ENCODE measurements at regions not wholly inside any gene's neighbourhood (a gene's known extent, or its start where the extent isn't known, plus 50 kb on each side); places are given as distances from the start of the nearest gene placed in this dataset.

GRCh38 chr5:7955476-7955875, 86.5 kb downstream of the MTRR start:
- 92% methylated on average over 4 of the region's 4 CpGs for WGBS
- Histone ChIP-seq H3K4me1 (ENCODE audit: insufficient read depth, low read length) (no peaks in the 10 kb centered on the region), H3K27ac (ENCODE audit: low read depth, low read length) (no peak overlapping the region), H3K4me3 (ENCODE audit: low read length) (no peak overlapping the region), H3K27me3 (ENCODE audit: insufficient read depth, low read length) (no peaks in the 10 kb centered on the region), H3K9me3 (ENCODE audit: insufficient read depth, low read depth, low read length) (no peaks in the 10 kb centered on the region), H3K36me3 (ENCODE audit: insufficient read depth, low read length) (no peaks in the 10 kb centered on the region), H3K9ac (ENCODE audit: low read depth, low read length) (no peak overlapping the region)

- H3K27me3 ChIP-seq (ENCODE audit: insufficient read depth, low read length): no peaks in the 10 kb centered on the region
- H3K4me3 ChIP-seq (ENCODE audit: low read length): no peak overlapping the region
- no peak overlapping the region for H3K27ac ChIP-seq (ENCODE audit: low read depth, low read length)
- no peaks in the 10 kb centered on the region for H3K36me3 ChIP-seq (ENCODE audit: insufficient read depth, low read length)
- 92% methylated on average over 4 of the region's 4 CpGs for WGBS
- H3K4me1 ChIP-seq (ENCODE audit: insufficient read depth, low read length): no peaks in the 10 kb centered on the region
- H3K9ac ChIP-seq (ENCODE audit: low read depth, low read length): no peak overlapping the region
- no peaks in the 10 kb centered on the region for H3K9me3 ChIP-seq (ENCODE audit: insufficient read depth, low read depth, low read length)
Observed at GRCh38 chr5:7957329-7957728, 88.4 kb downstream of the MTRR start.

GRCh38 chr5:7960142-7960541, 91.2 kb downstream of the MTRR start:
- 95% methylated on average over 7 of the region's 7 CpGs for WGBS
- H3K27ac ChIP-seq (ENCODE audit: low read depth, low read length): no peak overlapping the region
- no peaks in the 10 kb centered on the region for H3K27me3 ChIP-seq (ENCODE audit: insufficient read depth, low read length)
- H3K36me3 ChIP-seq (ENCODE audit: insufficient read depth, low read length): no peaks in the 10 kb centered on the region
- no peak overlapping the region for H3K9ac ChIP-seq (ENCODE audit: low read depth, low read length)
- H3K9me3 ChIP-seq (ENCODE audit: insufficient read depth, low read depth, low read length): no peaks in the 10 kb centered on the region
- no peak overlapping the region for H3K4me3 ChIP-seq (ENCODE audit: low read length)
- H3K4me1 ChIP-seq (ENCODE audit: insufficient read depth, low read length): no peaks in the 10 kb centered on the region

GRCh38 chr5:7961540-7961939, 92.6 kb downstream of the MTRR start:
- Histone ChIP-seq H3K9ac (ENCODE audit: low read depth, low read length) (no peak overlapping the region), H3K4me1 (ENCODE audit: insufficient read depth, low read length) (no peaks in the 10 kb centered on the region), H3K27ac (ENCODE audit: low read depth, low read length) (no peak overlapping the region), H3K4me3 (ENCODE audit: low read length) (no peak overlapping the region), H3K9me3 (ENCODE audit: insufficient read depth, low read depth, low read length) (no peaks in the 10 kb centered on the region), H3K36me3 (ENCODE audit: insufficient read depth, low read length) (no peaks in the 10 kb centered on the region), H3K27me3 (ENCODE audit: insufficient read depth, low read length) (no peaks in the 10 kb centered on the region)
- 92% methylated on average over 5 of the region's 6 CpGs for WGBS

GRCh38 chr5:7970816-7971215, 101.9 kb downstream of the MTRR start:
- no peak overlapping the region for H3K27ac ChIP-seq (ENCODE audit: low read depth, low read length)
- WGBS: 100% methylated on average over 2 of the region's 3 CpGs

GRCh38 chr5:7976411-7977190, 107.7 kb downstream of the MTRR start:
- H3K4me1 ChIP-seq (ENCODE audit: insufficient read depth, low read length): no peaks in the 10 kb centered on the region
- H3K9me3 ChIP-seq (ENCODE audit: insufficient read depth, low read depth, low read length): no peaks in the 10 kb centered on the region
- WGBS: 90% methylated on average over 5 of the region's 5 CpGs
- H3K4me3 ChIP-seq (ENCODE audit: low read length): no peak overlapping the region
- H3K9ac ChIP-seq (ENCODE audit: low read depth, low read length): no peak overlapping the region
- H3K27me3 ChIP-seq (ENCODE audit: insufficient read depth, low read length): no peaks in the 10 kb centered on the region
- H3K27ac ChIP-seq (ENCODE audit: low read depth, low read length): no peak overlapping the region
- no peaks in the 10 kb centered on the region for H3K36me3 ChIP-seq (ENCODE audit: insufficient read depth, low read length)

More at GRCh38 chr5:7970816-7971215, 101.9 kb downstream of the MTRR start:
- H3K36me3 ChIP-seq (ENCODE audit: insufficient read depth, low read length): no peaks in the 10 kb centered on the region
- no peaks in the 10 kb centered on the region for H3K4me1 ChIP-seq (ENCODE audit: insufficient read depth, low read length)
- no peak overlapping the region for H3K4me3 ChIP-seq (ENCODE audit: low read length)
- no peaks in the 10 kb centered on the region for H3K27me3 ChIP-seq (ENCODE audit: insufficient read depth, low read length)
- H3K9ac ChIP-seq (ENCODE audit: low read depth, low read length): no peak overlapping the region
- no peaks in the 10 kb centered on the region for H3K9me3 ChIP-seq (ENCODE audit: insufficient read depth, low read depth, low read length)

GRCh38 chr5:7978114-7978513, 109.2 kb downstream of the MTRR start:
- H3K27ac ChIP-seq (ENCODE audit: low read depth, low read length): no peak overlapping the region
- H3K9me3 ChIP-seq (ENCODE audit: insufficient read depth, low read depth, low read length): no peaks in the 10 kb centered on the region
- WGBS: 87% methylated on average over 1 of the region's 1 CpG
- no peaks in the 10 kb centered on the region for H3K36me3 ChIP-seq (ENCODE audit: insufficient read depth, low read length)
- no peaks in the 10 kb centered on the region for H3K4me1 ChIP-seq (ENCODE audit: insufficient read depth, low read length)
- H3K9ac ChIP-seq (ENCODE audit: low read depth, low read length): no peak overlapping the region
- H3K4me3 ChIP-seq (ENCODE audit: low read length): no peak overlapping the region
- no peaks in the 10 kb centered on the region for H3K27me3 ChIP-seq (ENCODE audit: insufficient read depth, low read length)

GRCh38 chr5:7978991-7979390, 110.0 kb downstream of the MTRR start:
- 72% methylated on average over 2 of the region's 2 CpGs for WGBS
- Histone ChIP-seq H3K27me3 (ENCODE audit: insufficient read depth, low read length) (no peaks in the 10 kb centered on the region), H3K36me3 (ENCODE audit: insufficient read depth, low read length) (no peaks in the 10 kb centered on the region), H3K9ac (ENCODE audit: low read depth, low read length) (no peak overlapping the region), H3K4me3 (ENCODE audit: low read length) (no peak overlapping the region), H3K9me3 (ENCODE audit: insufficient read depth, low read depth, low read length) (no peaks in the 10 kb centered on the region), H3K4me1 (ENCODE audit: insufficient read depth, low read length) (no peaks in the 10 kb centered on the region), H3K27ac (ENCODE audit: low read depth, low read length) (no peak overlapping the region)

GRCh38 chr5:7980881-7981280, 111.9 kb downstream of the MTRR start:
- no peak overlapping the region for H3K4me3 ChIP-seq (ENCODE audit: low read length)
- no peak overlapping the region for H3K27ac ChIP-seq (ENCODE audit: low read depth, low read length)
- H3K4me1 ChIP-seq (ENCODE audit: insufficient read depth, low read length): no peaks in the 10 kb centered on the region
- H3K27me3 ChIP-seq (ENCODE audit: insufficient read depth, low read length): no peaks in the 10 kb centered on the region
- H3K9ac ChIP-seq (ENCODE audit: low read depth, low read length): no peak overlapping the region
- no CpG with 5 or more reads among the region's 1 CpG for WGBS
- no peaks in the 10 kb centered on the region for H3K9me3 ChIP-seq (ENCODE audit: insufficient read depth, low read depth, low read length)
- H3K36me3 ChIP-seq (ENCODE audit: insufficient read depth, low read length): no peaks in the 10 kb centered on the region

- WGBS: 93% methylated on average over 18 of the region's 18 CpGs
Observed at GRCh38 chr5:7983433-7983832, 114.5 kb downstream of the MTRR start.

GRCh38 chr5:7991125-7991821, 122.3 kb downstream of the MTRR start:
- Histone ChIP-seq H3K27me3 (ENCODE audit: insufficient read depth, low read length) (no peaks in the 10 kb centered on the region), H3K9ac (ENCODE audit: low read depth, low read length) (no peak overlapping the region), H3K4me3 (ENCODE audit: low read length) (no peak overlapping the region), H3K9me3 (ENCODE audit: insufficient read depth, low read depth, low read length) (no peaks in the 10 kb centered on the region), H3K4me1 (ENCODE audit: insufficient read depth, low read length) (no peaks in the 10 kb centered on the region), H3K36me3 (ENCODE audit: insufficient read depth, low read length) (no peaks in the 10 kb centered on the region), H3K27ac (ENCODE audit: low read depth, low read length) (no peak overlapping the region)
- WGBS: 82% methylated on average over 7 of the region's 7 CpGs

More at GRCh38 chr5:7983433-7983832, 114.5 kb downstream of the MTRR start:
- H3K4me1 ChIP-seq (ENCODE audit: insufficient read depth, low read length): no peaks in the 10 kb centered on the region
- H3K4me3 ChIP-seq (ENCODE audit: low read length): no peak overlapping the region
- no peaks in the 10 kb centered on the region for H3K36me3 ChIP-seq (ENCODE audit: insufficient read depth, low read length)
- H3K27me3 ChIP-seq (ENCODE audit: insufficient read depth, low read length): no peaks in the 10 kb centered on the region
- no peaks in the 10 kb centered on the region for H3K9me3 ChIP-seq (ENCODE audit: insufficient read depth, low read depth, low read length)
- H3K27ac ChIP-seq (ENCODE audit: low read depth, low read length): no peak overlapping the region
- H3K9ac ChIP-seq (ENCODE audit: low read depth, low read length): no peak overlapping the region

All from HUES64 (cell line).